Skeletal muscle tissue (tissue), 3 donors: ENCODE measurements at regions not wholly inside any gene's neighbourhood (a gene's known extent, or its start where the extent isn't known, plus 50 kb on each side); places are given as distances from the start of the nearest gene placed in this dataset.

Experiments
- H3K27ac ChIP-seq: one replicate; pipeline ENCODE4 v1.7.0; 2013; ENCODE audit warnings: mild to moderate bottlenecking, low read depth, low read length, inconsistent platforms
- H3K27me3 ChIP-seq, 3 donors: one replicate each; pipeline ENCODE4 v1.7.0; 2013; ENCODE audit warnings: low read length in 3 of 3; ENCODE audit not compliant: control insufficient read depth in 3 of 3, insufficient read depth in 3 of 3
- H3K36me3 ChIP-seq, 3 donors: one replicate each; pipeline ENCODE4 v1.7.0; 2013; ENCODE audit warnings: low read length in 3 of 3; ENCODE audit not compliant: control insufficient read depth in 3 of 3, insufficient read depth in 3 of 3
- H3K4me1 ChIP-seq, 3 donors: one replicate each; pipeline ENCODE4 v1.7.0; 2013; ENCODE audit warnings: low read length in 3 of 3, mild to moderate bottlenecking in 3 of 3; ENCODE audit not compliant: control insufficient read depth in 3 of 3, insufficient read depth in 3 of 3
- H3K4me3 ChIP-seq, 3 donors: one replicate each; pipeline ENCODE4 v1.7.0; 2013; ENCODE audit warnings: low read length in 3 of 3
- H3K9ac ChIP-seq, 3 donors: one replicate each; pipeline ENCODE4 v1.7.0; 2013; ENCODE audit warnings: low read length in 3 of 3, mild to moderate bottlenecking in 3 of 3, moderate library complexity in 2 of 3, low read depth in 1 of 3
- H3K9me3 ChIP-seq, 3 donors: one replicate each; pipeline ENCODE4 v1.7.0; 2013; ENCODE audit warnings: low read length in 3 of 3; ENCODE audit not compliant: control insufficient read depth in 3 of 3
- donor health status: Osteomylitis.

DNA sequence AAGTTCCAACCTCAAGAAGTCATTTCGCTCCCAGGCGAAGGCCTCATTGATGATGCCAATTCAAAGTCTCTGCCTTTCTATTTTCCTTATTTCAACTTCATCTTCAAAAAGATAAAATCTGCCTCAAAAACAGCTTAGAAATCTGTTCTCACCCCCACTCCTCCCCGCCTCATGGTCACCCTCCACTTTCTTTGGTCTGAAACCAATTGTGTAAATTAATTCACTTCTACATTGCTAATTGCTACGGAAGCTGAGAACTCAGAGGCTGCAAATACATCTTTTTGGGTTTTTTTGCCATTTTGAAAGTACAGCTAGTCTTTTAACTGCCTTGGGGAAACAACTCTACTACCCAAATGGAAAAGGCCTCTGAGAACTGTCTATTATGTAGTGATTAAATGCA, 350.0 kb upstream of the SLC24A2 start:
- H3K27ac ChIP-seq, result no peak overlapping the region

GRCh38 chr9:20138116-20138515, 349.3 kb upstream of the SLC24A2 start:
- Histone ChIP-seq H3K9ac (no peak overlapping the region), H3K4me3 (no peak overlapping the region), H3K4me1 (no peaks in the 10 kb centered on the region), H3K27ac (no peak overlapping the region), H3K36me3 (no peaks in the 10 kb centered on the region), H3K9me3 (no peaks in the 10 kb centered on the region), H3K27me3 (no peaks in the 10 kb centered on the region)

More for the DNA sequence above, 350.0 kb upstream of the SLC24A2 start:
- Histone ChIP-seq H3K27me3 (no peaks in the 10 kb centered on the region), H3K4me1 (no peaks in the 10 kb centered on the region), H3K4me3 (no peak overlapping the region), H3K36me3 (no peaks in the 10 kb centered on the region), H3K9me3 (no peaks in the 10 kb centered on the region), H3K9ac (no peak overlapping the region)

- Histone ChIP-seq H3K9ac (no peak overlapping the region), H3K27me3 (no peaks in the 10 kb centered on the region), H3K4me1 (no peaks in the 10 kb centered on the region), H3K4me3 (no peak overlapping the region), H3K27ac (no peak overlapping the region), H3K36me3 (no peaks in the 10 kb centered on the region), H3K9me3 (no peaks in the 10 kb centered on the region)
These were observed 348.6 kb upstream of the SLC24A2 start for GRCh38 chr9:20137425-20137824.

GRCh38 chr9:20135119-20135697, 346.4 kb upstream of the SLC24A2 start:
- Histone ChIP-seq H3K4me1 (no peaks in the 10 kb centered on the region), H3K9ac (no peak overlapping the region), H3K9me3 (no peaks in the 10 kb centered on the region), H3K27me3 (no peaks in the 10 kb centered on the region), H3K4me3 (no peak overlapping the region), H3K36me3 (no peaks in the 10 kb centered on the region), H3K27ac (no peak overlapping the region)

DNA sequence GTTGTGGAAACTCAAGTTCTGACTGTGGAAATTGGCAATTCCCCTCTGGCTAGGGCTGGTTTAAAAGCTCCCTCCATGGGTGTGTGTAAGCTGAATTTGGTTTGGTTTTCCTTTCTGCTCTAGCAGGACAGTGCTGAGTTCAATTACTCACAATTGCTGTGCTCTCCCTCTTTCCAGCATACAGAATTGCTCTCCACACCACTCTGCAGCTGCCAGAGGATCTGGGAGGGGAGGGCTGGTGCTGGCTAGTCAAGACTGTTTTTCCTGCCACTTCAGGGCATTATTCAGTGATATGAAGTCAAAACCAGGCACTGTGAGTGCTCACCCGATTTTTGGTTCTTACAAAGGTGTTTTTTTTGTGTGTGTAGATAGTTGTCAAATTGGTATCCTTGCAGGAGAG, 336.9 kb upstream of the SLC24A2 start:
- Histone ChIP-seq H3K27ac (no peak overlapping the region), H3K9ac (no peak overlapping the region), H3K4me1 (no peaks in the 10 kb centered on the region), H3K4me3 (no peak overlapping the region), H3K9me3 (no peaks in the 10 kb centered on the region), H3K27me3 (no peaks in the 10 kb centered on the region), H3K36me3 (no peaks in the 10 kb centered on the region)

GRCh38 chr9:20119566-20119965, 330.7 kb upstream of the SLC24A2 start:
- no peaks in the 10 kb centered on the region for H3K4me1 ChIP-seq
- H3K9me3 ChIP-seq, result peaks cover 0 to 2% (median 0%) of the 10 kb centered on the region in 3 donors
- no peak overlapping the region for H3K4me3 ChIP-seq
- H3K27me3 ChIP-seq, result no peaks in the 10 kb centered on the region
- H3K9ac ChIP-seq, result no peak overlapping the region
- no peak overlapping the region for H3K27ac ChIP-seq
- H3K36me3 ChIP-seq, result no peaks in the 10 kb centered on the region

DNA sequence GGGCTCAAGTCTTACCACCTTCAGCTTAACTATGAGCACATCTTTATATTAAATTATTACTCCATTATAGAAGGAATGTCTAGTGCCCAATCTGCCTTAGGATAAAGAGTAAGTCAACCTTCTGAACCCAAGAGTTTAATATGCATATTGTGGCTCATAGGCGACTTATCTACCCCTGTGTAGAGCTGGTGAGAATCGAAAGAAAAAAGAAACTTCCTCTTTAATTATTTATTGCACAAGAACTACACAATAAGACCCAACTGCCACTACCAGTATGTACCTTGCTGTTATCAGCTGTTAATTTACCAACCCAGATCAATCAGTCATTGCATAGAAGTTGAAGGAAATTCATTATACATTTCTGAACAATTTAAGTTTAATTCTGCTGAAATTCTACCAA, 329.1 kb upstream of the SLC24A2 start:
- H3K4me1 ChIP-seq, result no peaks in the 10 kb centered on the region
- no peak overlapping the region for H3K4me3 ChIP-seq
- H3K9me3 ChIP-seq, result peaks cover 0 to 2% (median 0%) of the 10 kb centered on the region in 3 donors
- H3K9ac ChIP-seq, result no peak overlapping the region
- no peaks in the 10 kb centered on the region for H3K36me3 ChIP-seq
- no peak overlapping the region for H3K27ac ChIP-seq
- no peaks in the 10 kb centered on the region for H3K27me3 ChIP-seq

DNA sequence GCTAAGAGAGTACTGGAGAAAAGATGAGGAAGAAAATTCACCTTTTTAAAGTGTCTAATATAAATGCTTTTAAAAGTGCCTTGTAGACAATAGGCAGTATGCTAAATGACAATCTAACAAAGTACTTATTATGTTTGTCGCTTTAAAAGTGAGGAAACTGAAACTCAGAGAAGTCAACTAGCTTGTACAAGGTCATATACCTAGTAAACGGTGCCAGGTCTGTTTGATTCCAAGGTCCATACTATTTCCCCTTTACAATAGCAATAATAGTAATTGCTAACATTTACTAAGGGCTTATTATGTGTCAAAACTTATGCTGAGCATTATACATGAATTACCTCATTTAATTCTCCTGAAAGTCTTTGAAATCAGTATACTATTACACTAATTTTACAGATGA, 328.6 kb upstream of the SLC24A2 start:
- H3K36me3 ChIP-seq, result no peaks in the 10 kb centered on the region
- no peaks in the 10 kb centered on the region for H3K4me1 ChIP-seq
- peaks cover 0 to 2% (median 0%) of the 10 kb centered on the region in 3 donors for H3K9me3 ChIP-seq
- no peak overlapping the region for H3K9ac ChIP-seq
- H3K27ac ChIP-seq, result no peak overlapping the region
- H3K27me3 ChIP-seq, result no peaks in the 10 kb centered on the region
- no peak overlapping the region for H3K4me3 ChIP-seq

GRCh38 chr9:20114974-20115373, 326.1 kb upstream of the SLC24A2 start:
- H3K36me3 ChIP-seq, result no peaks in the 10 kb centered on the region
- H3K9ac ChIP-seq, result no peak overlapping the region
- no peak overlapping the region for H3K27ac ChIP-seq
- peaks cover 0 to 2% (median 0%) of the 10 kb centered on the region in 3 donors for H3K9me3 ChIP-seq
- H3K4me1 ChIP-seq, result no peaks in the 10 kb centered on the region
- H3K27me3 ChIP-seq, result no peaks in the 10 kb centered on the region
- no peak overlapping the region for H3K4me3 ChIP-seq

- peaks cover 0 to 2% (median 0%) of the 10 kb centered on the region in 3 donors for H3K9me3 ChIP-seq
- H3K4me1 ChIP-seq, result no peaks in the 10 kb centered on the region
- H3K9ac ChIP-seq, result no peak overlapping the region
- no peaks in the 10 kb centered on the region for H3K36me3 ChIP-seq
- H3K4me3 ChIP-seq, result no peak overlapping the region
- no peaks in the 10 kb centered on the region for H3K27me3 ChIP-seq
- no peak overlapping the region for H3K27ac ChIP-seq
These were observed 323.5 kb upstream of the SLC24A2 start for GRCh38 chr9:20112205-20112783.
